NCI-H146 treated with DMSO at 0.1 percent for 48 hours (cell line): ENCODE measurements at regions not wholly inside any gene's neighbourhood (a gene's known extent, or its start where the extent isn't known, plus 50 kb on each side); places are given as distances from the start of the nearest gene placed in this dataset.
"Not testable (repeated sequence)": the region's sequence is repeated elsewhere in the genome, so short reads cannot be mapped to it uniquely, and the experiment has no call there.

Experiments used
- DNase-seq: peaks from one replicate; lab custom pipeline; 2025; ENCODE audit not compliant: unreplicated experiment; lab: John Stamatoyannopoulos, UW

GRCh38 chr2:184174493-184175104 is 423.7 kb upstream of the ZNF804A start:
- no peak for DNase-seq

- no peak for DNase-seq
These were observed 420.1 kb upstream of the ZNF804A start for GRCh38 chr2:184178229-184178628.

DNA sequence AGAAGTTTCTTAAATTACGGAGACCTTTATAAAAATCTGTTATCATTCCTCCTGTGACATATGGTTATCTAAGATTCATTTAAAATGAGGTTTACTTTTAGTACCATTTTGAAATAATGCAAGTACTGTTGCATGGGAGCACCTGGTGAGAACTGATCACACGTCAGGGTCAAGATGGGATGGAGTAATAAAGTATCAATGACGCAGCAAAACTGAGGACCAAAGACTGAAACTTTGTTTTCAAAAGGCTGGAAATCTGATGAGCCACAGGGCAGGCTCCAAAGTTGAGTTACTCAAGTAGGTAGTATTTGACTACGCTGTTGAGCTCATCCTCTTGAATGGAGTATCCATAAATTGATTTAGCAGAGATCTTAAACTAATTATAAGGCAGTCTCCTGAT is 411.9 kb upstream of the ZNF804A start:
- DNase-seq = no peak

- DNase-seq = no peak
These were observed 410.8 kb upstream of the ZNF804A start for GRCh38 chr2:184187421-184187971.

DNA sequence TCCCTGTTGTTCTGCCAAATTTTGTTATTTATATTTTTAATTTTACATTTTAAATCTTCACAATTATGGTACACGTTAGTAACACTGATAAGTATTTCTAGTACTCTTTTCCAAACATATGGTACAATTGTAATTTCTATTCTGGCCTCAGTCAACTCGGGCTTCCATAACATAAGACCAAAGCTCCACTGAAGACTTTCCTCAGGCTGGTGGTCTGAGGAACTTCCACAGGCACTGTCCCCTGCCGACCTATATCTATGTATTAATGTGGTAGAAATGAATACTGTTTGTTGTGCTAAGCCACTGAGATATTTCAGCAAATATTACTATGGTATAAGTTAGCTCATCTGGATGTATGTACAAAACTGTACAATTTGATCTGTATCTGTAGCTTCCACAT is 407.6 kb upstream of the ZNF804A start:
- DNase-seq = no peak

GRCh38 chr2:184192649-184193048 is 405.7 kb upstream of the ZNF804A start:
- no peak for DNase-seq

GRCh38 chr2:184197413-184197812 is 400.9 kb upstream of the ZNF804A start:
- DNase-seq = no peak

GRCh38 chr2:184198791-184199190 is 399.5 kb upstream of the ZNF804A start:
- DNase-seq = not testable (repeated sequence)

DNA sequence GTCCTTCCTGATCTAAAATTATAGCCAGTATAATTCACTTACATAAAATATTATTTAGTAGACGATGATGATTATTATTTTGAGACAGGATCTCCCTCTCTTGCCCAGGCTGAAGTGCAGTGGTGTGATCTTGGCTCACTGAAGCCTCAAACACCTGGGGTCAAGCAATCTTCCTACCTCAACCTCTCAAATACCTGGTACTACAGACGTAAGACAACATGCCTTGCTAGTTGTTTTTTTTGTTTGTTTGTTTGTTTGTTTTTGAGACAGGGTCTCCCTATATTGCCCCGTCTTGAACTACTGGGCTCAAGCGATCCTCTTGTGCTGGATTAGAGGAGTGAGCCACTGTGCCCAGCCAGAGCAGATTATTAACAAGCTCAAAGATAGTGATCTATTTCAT is 399.1 kb upstream of the ZNF804A start:
- no peak for DNase-seq

GRCh38 chr2:184201246-184201645 is 397.1 kb upstream of the ZNF804A start:
- no peak for DNase-seq

DNA sequence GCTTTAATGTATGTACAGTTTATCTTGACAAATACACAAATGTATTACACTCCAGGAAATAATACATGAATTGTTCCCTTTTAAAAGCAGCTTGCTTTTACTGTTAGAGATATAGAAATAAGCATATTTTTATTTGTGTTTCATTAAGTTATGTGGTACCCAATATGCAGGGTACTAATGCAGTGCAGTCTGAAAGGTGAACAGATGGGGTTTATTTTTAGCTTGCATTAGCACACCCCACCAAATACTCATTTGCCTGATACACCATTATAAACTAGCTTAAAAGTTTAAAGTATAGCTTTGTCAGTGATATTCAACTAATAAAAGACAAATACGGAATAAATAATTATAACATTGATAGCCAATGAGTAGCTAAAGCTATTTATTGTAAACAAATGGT is 394.7 kb upstream of the ZNF804A start:
- DNase-seq = no peak

DNA sequence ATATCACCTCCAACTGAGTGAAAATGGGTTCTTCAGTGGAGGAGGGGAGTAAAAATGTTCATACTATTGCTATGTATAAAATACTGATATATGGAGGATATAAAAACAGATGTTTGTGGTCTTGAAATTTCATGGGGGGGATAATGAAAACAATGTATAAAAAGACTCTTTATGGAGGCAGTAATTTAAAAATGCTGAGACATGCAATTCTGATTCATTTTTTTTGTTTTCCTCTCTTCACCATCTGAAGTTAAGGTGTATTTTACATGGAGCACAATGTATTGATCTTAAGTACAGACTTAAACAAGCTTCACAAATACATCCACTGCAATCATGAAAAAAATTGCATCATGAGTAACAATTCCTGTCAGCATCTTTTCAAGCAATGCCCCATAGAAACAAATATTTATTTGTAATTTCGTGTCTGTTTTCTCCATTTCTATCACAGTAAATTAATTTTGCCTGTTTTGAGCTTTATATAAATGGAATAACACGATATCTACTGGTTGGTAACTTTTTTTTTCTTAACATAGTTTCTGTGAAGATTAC is 393.2 kb upstream of the ZNF804A start:
- no peak for DNase-seq

- DNase-seq = no peak
These were observed 392.3 kb upstream of the ZNF804A start for GRCh38 chr2:184206045-184206444.

- no peak for DNase-seq
These were observed 388.0 kb upstream of the ZNF804A start for GRCh38 chr2:184210329-184210728.

GRCh38 chr2:184215745-184216144 is 382.6 kb upstream of the ZNF804A start:
- DNase-seq = no peak

DNA sequence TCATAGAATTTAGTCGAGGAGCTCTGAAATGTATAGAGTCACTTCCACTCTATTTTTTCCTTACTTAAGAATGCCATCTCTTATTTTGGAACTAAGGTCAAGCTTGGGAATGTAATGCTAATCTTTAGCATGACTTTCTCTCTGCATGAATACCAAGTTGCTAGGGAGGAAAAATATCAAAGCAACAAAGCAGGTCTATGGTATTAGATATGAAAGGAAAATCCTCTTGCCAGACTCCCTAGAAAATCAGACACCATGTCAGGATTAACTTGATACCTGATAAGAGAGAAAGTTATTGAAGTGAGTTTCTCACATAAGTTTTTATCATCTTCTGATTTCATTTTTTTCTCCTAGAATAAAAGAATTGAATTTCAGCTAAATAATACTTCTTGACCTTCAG is 341.7 kb upstream of the ZNF804A start:
- no peak for DNase-seq

DNA sequence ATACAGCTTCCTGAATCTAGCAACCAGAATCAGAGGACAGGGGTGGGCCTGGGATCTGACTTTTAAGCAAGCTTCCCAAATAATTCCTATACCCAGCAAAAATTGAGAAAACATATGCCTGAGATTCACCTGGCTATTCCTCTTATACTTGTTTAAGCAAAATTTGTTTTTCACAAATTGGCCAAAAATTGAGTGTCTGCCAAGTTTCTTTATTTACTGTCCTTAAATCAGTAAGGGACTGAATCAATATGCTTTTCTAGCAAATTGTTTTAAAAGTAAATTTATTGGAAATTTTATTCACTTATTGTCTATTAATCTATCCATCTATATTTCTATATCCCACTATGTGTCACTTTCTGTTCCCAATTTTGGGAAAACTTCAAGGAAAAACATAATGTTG is 337.0 kb upstream of the ZNF804A start:
- no peak for DNase-seq

GRCh38 chr2:184261818-184262217 is 336.5 kb upstream of the ZNF804A start:
- DNase-seq = no peak

GRCh38 chr2:184268900-184269477 is 329.3 kb upstream of the ZNF804A start:
- DNase-seq = no peak

DNA sequence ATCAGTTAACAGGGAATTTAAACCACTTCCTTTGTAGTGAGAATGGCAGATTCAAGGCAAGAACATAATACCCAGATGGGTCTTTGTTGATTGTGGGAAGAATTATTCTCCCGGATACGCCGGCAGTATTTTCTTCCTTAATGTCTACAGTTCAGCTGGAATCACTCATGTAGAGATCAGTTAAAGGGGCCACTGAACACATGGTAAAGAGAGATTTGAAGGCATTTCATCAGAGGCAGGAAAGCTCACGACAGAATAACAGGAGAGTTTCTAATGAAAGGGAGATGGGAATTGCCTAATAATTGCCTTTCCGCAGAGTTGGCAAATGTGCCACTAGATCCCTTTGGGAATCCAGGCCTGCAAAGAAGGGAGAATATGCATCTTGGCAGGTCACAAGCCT is 327.7 kb upstream of the ZNF804A start:
- DNase-seq = no peak

GRCh38 chr2:184272056-184272455 is 326.3 kb upstream of the ZNF804A start:
- DNase-seq = no peak

GRCh38 chr2:184294831-184295230 is 303.5 kb upstream of the ZNF804A start:
- no peak for DNase-seq

DNA sequence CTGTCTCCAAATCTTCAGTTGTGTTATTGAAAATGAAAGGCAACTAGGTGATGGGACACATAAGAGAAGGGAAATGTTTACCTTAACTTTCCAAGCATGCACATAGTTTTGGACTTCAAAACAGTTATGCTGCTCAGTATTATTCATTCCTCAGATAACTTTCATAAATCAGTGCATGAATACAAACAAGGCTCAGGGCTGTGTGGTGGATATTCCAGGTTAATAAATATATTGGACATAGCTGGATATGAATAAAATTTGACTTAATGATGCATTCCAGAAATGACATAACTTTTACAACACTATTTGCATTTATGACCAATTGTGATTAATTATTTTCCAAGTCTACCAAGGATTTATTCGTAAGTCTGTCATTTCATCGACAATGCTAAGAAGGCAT is 301.2 kb upstream of the ZNF804A start:
- DNase-seq = no peak
